Uterus (tissue), 2 donors: ENCODE measurements at regions not wholly inside any gene's neighbourhood (a gene's known extent, or its start where the extent isn't known, plus 50 kb on each side); places are given as distances from the start of the nearest gene placed in this dataset.

ENCODE experiments used
- CTCF ChIP-seq, 4 experiments: fragments of 200-600 bp in 2 of 4; fragments of 450-650 bp in 2 of 4; sonication (generic) in 2 of 4; IDR thresholded peaks; one replicate each; pipeline ENCODE4 v1.5.1; 2016 to 2019; ENCODE audit warnings: antibody characterized with exemption in 4 of 4, mild to moderate bottlenecking in 2 of 4, moderate library complexity in 1 of 4
- POLR2A ChIP-seq, 2 donors: fragments of 450-650 bp; IDR thresholded peaks; one replicate each; pipeline ENCODE4 v1.6.1; 2016; ENCODE audit warnings: antibody characterized with exemption in 2 of 2, mild to moderate bottlenecking in 1 of 2, moderate library complexity in 1 of 2

GRCh38 chr4:35800669-35801068 lies 443.6 kb downstream of the ARAP2 start:
- TF ChIP-seq POLR2A (IDR thresholded peaks at IDR 0.05), result no peak
- no peak for TF ChIP-seq CTCF (IDR thresholded peaks at IDR 0.05)
